AG10803 (cell line): ENCODE measurements at regions not wholly inside any gene's neighbourhood (a gene's known extent, or its start where the extent isn't known, plus 50 kb on each side); places are given as distances from the start of the nearest gene placed in this dataset.
"Not testable (repeated sequence)": the region's sequence is repeated elsewhere in the genome, so short reads cannot be mapped to it uniquely, and the experiment has no call there.

ENCODE experiments used
- DNase-seq: peaks from one replicate; pipeline ENCODE4 v3.0.0; 2010; ENCODE audit warnings: low read depth
- H3K4me3 ChIP-seq: 2 replicates; pipeline ENCODE4 v1.5.1; 2011; ENCODE audit warnings: mild to moderate bottlenecking, low read length, control low read depth
- CTCF ChIP-seq: conservative IDR thresholded peaks from 2 replicates; pipeline ENCODE4 v1.5.1; 2011; ENCODE audit warnings: mild to moderate bottlenecking, low read length, control low read depth, inconsistent platforms

GRCh38 chr11:134856056-134856971 is 444.3 kb upstream of the B3GAT1 start:
- no peak overlapping the region for H3K4me3 ChIP-seq
- no peak for DNase-seq
- no peak for TF ChIP-seq CTCF

- no peak for DNase-seq
- no peak for TF ChIP-seq CTCF
- H3K4me3 ChIP-seq, result no peak overlapping the region
Measured at GRCh38 chr11:134853992-134854991, 442.2 kb upstream of the B3GAT1 start.

GRCh38 chr11:134851503-134852224 is 439.6 kb upstream of the B3GAT1 start:
- not testable (repeated sequence) for DNase-seq, H3K4me3 ChIP-seq

- TF ChIP-seq CTCF, result no peak
Measured at GRCh38 chr11:134850566-134850965, 438.5 kb upstream of the B3GAT1 start.

GRCh38 chr11:134849833-134850232 is 437.8 kb upstream of the B3GAT1 start:
- no peak for DNase-seq
- TF ChIP-seq CTCF, result no peak
- H3K4me3 ChIP-seq, result no peak overlapping the region

More at GRCh38 chr11:134850566-134850965, 438.5 kb upstream of the B3GAT1 start:
- no peak for DNase-seq
- H3K4me3 ChIP-seq, result no peak overlapping the region

GRCh38 chr11:134847083-134847715 is 435.2 kb upstream of the B3GAT1 start:
- TF ChIP-seq CTCF, result no peak
- no peak for DNase-seq
- H3K4me3 ChIP-seq, result no peak overlapping the region
